ENCODE measurements at regions not wholly inside any gene's neighbourhood (a gene's known extent, or its start where the extent isn't known, plus 50 kb on each side); places are given as distances from the start of the nearest gene placed in this dataset.

GRCh38 chr10:3476186-3476585 is 303.6 kb upstream of the PITRM1 start:
- Histone ChIP-seq H3K79me2 (ENCODE audit: insufficient read depth) (no peaks in the 10 kb centered on the region), H3K4me2 (no peak overlapping the region), H3K36me3 (replicated peaks in 1 of 2; ENCODE audit: control insufficient read depth in 1 of 2, insufficient read depth in 2 of 2, low read length in 1 of 2) (no peaks in the 10 kb centered on the region), H3K4me1 (ENCODE audit: control insufficient read depth in 1 of 2, insufficient read depth in 2 of 2, low read depth in 1 of 2, low read length in 1 of 2) (no peaks in the 10 kb centered on the region; a peak in 1 of 4 replicates), H3K9me3 (no peaks in the 10 kb centered on the region), H3K4me3 (ENCODE audit: low read depth in 2 of 2, low read length in 1 of 2) (no peak overlapping the region), H3F3A (replicated peaks; ENCODE audit: insufficient read depth) (no peaks in the 10 kb centered on the region), H3K27me3 (ENCODE audit: insufficient read depth) (no peaks in the 10 kb centered on the region), H3K9ac (no peak overlapping the region), H4K20me1 (ENCODE audit: insufficient read depth) (no peaks in the 10 kb centered on the region), H2AFZ (ENCODE audit: low read depth) (no peak overlapping the region), H3K27ac (ENCODE audit: low read depth in 2 of 2, low read length in 1 of 2) (no peak overlapping the region), H3K9me2 (no peaks in the 10 kb centered on the region)
- no peak for TF ChIP-seq ZBTB33 (IDR thresholded peaks at IDR 0.05; ENCODE audit: borderline replicate concordance, low read depth)
- TF ChIP-seq RCOR1 (IDR thresholded peaks at IDR 0.05; ENCODE audit: low read length): no peak
- TF ChIP-seq ELF1 (IDR thresholded peaks at IDR 0.05): no peak
- TF ChIP-seq EZH2phosphoT487 (IDR thresholded peaks at IDR 0.05; ENCODE audit: borderline replicate concordance, low read depth): no peak
- TF ChIP-seq POLR2AphosphoS5 (IDR thresholded peaks at IDR 0.05; ENCODE audit: low read depth, low read length): no peak
- no peak for TF ChIP-seq GATA2 (CRISPR knock-in tag; IDR thresholded peaks at IDR 0.05)
- TF ChIP-seq FOXM1 (IDR thresholded peaks at IDR 0.05; ENCODE audit: low read depth): no peak
- TF ChIP-seq FOXJ3 (CRISPR knock-in tag; IDR thresholded peaks at IDR 0.05): no peak
- TF ChIP-seq TAF1 (IDR thresholded peaks at IDR 0.05; ENCODE audit: borderline replicate concordance, low read depth, low read length): no peak
- no peak for TF ChIP-seq JUND (IDR thresholded peaks at IDR 0.05)
- no peak for TF ChIP-seq TCF12 (IDR thresholded peaks at IDR 0.05)
- no peak for TF ChIP-seq NRF1 (IDR thresholded peaks at IDR 0.05; ENCODE audit: low read depth, low read length)
- TF ChIP-seq YY1 (IDR thresholded peaks at IDR 0.05; ENCODE audit: low read depth): no peak
- no peak for TF ChIP-seq GABPA (IDR thresholded peaks at IDR 0.05; ENCODE audit: low read depth)
- TF ChIP-seq NFIC (IDR thresholded peaks at IDR 0.05; ENCODE audit: borderline replicate concordance): no peak
- TF ChIP-seq EP300 (IDR thresholded peaks at IDR 0.05; ENCODE audit: borderline replicate concordance in 1 of 2, low read depth in 1 of 2, low read length in 1 of 2): no peak
- TF ChIP-seq, protein P1, sequence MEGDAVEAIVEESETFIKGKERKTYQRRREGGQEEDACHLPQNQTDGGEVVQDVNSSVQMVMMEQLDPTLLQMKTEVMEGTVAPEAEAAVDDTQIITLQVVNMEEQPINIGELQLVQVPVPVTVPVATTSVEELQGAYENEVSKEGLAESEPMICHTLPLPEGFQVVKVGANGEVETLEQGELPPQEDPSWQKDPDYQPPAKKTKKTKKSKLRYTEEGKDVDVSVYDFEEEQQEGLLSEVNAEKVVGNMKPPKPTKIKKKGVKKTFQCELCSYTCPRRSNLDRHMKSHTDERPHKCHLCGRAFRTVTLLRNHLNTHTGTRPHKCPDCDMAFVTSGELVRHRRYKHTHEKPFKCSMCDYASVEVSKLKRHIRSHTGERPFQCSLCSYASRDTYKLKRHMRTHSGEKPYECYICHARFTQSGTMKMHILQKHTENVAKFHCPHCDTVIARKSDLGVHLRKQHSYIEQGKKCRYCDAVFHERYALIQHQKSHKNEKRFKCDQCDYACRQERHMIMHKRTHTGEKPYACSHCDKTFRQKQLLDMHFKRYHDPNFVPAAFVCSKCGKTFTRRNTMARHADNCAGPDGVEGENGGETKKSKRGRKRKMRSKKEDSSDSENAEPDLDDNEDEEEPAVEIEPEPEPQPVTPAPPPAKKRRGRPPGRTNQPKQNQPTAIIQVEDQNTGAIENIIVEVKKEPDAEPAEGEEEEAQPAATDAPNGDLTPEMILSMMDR (IDR thresholded peaks at IDR 0.05): no peak
- TF ChIP-seq, protein P2, sequence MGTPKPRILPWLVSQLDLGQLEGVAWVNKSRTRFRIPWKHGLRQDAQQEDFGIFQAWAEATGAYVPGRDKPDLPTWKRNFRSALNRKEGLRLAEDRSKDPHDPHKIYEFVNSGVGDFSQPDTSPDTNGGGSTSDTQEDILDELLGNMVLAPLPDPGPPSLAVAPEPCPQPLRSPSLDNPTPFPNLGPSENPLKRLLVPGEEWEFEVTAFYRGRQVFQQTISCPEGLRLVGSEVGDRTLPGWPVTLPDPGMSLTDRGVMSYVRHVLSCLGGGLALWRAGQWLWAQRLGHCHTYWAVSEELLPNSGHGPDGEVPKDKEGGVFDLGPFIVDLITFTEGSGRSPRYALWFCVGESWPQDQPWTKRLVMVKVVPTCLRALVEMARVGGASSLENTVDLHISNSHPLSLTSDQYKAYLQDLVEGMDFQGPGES (IDR thresholded peaks at IDR 0.05; ENCODE audit: low read depth, low read length): no peak
- ChIA-PET CTCF (interaction anchor here (1.6 kb wide), 1 partner anchor 8 kb away, joined by 4 read pairs; no protein-coding TSS in a partner anchor), POLR2A (interaction anchor here (1.0 kb wide), 1 partner anchor 309 kb away, joined by 3 read pairs; the partner anchor contains the start of gene KLF6)
- WGBS (ENCODE audit: low lambda C conversion rate): 94% methylated on average over 10 of the region's 10 CpGs
- no peak for DNase-seq

All from SK-N-SH (cell line).